Caco-2 (cell line): ENCODE measurements at regions not wholly inside any gene's neighbourhood (a gene's known extent, or its start where the extent isn't known, plus 50 kb on each side); places are given as distances from the start of the nearest gene placed in this dataset.

ENCODE experiments used
- BruUV-seq: library from RNA; stranded (reverse); fragments of 400-500 nt; replicated peaks from 2 replicates; lab custom pipeline; 2021; lab: Mats Ljungman, UMichigan
- CTCF ChIA-PET: fragments of 300-600 bp; sonication (Branson Sonifier 250); formaldehyde crosslinking; loops from one replicate; lab custom pipeline; 2022; ENCODE audit warnings: antibody characterized with exemption; lab: Charles Lee
- POLR2A ChIA-PET: fragments of 300-600 bp; sonication (Branson Sonifier 250); formaldehyde crosslinking; loops from one replicate; lab custom pipeline; 2022; ENCODE audit warnings: antibody characterized with exemption; lab: Charles Lee
- DNase-seq, 2 experiments: peaks; one replicate each; pipeline versions ENCODE4 v3.0.0 to v3.0.0-alpha.2; 2020 to 2022
- H3K27me3 ChIP-seq: replicated peaks from 2 replicates; pipeline ENCODE4 v1.6.0; 2011; ENCODE audit warnings: low read length; ENCODE audit not compliant: control insufficient read depth, insufficient read depth
- H3K36me3 ChIP-seq: 2 replicates; pipeline ENCODE4 v1.5.1; 2011; ENCODE audit warnings: low read length; ENCODE audit not compliant: control insufficient read depth, insufficient read depth
- H3K4me1 ChIP-seq: fragments of 250-450 bp; sonication (Bioruptor Pico); 2 replicates; pipeline ENCODE4 v1.5.1; 2020; ENCODE audit warnings: mild to moderate bottlenecking
- H3K4me3 ChIP-seq: 2 replicates; pipeline ENCODE4 v1.5.1; 2011; ENCODE audit warnings: low read depth, mild to moderate bottlenecking, control low read depth, low read length
- H3K9me3 ChIP-seq: fragments of 250-450 bp; sonication (Bioruptor Pico); 2 replicates; pipeline ENCODE4 v1.5.1; 2020; ENCODE audit warnings: mild to moderate bottlenecking, moderate library complexity
- H3K27ac Mint-ChIP-seq: one replicate; pipeline ENCODE4 v1.8.0; 2022; ENCODE audit warnings: mixed read lengths; ENCODE audit not compliant: unreplicated experiment
- H3K27me3 Mint-ChIP-seq: one replicate; pipeline ENCODE4 v1.8.0; 2022; ENCODE audit warnings: mixed read lengths; ENCODE audit not compliant: insufficient read depth, unreplicated experiment
- H3K36me3 Mint-ChIP-seq: one replicate; pipeline ENCODE4 v1.8.0; 2022; ENCODE audit warnings: mild to moderate bottlenecking, mixed read lengths; ENCODE audit not compliant: insufficient read depth, unreplicated experiment
- H3K4me1 Mint-ChIP-seq: one replicate; pipeline ENCODE4 v1.8.0; 2022; ENCODE audit warnings: low read depth, mixed read lengths; ENCODE audit not compliant: unreplicated experiment
- H3K4me3 Mint-ChIP-seq: one replicate; pipeline ENCODE4 v1.8.0; 2022; ENCODE audit warnings: mild to moderate bottlenecking, moderate library complexity, mixed read lengths; ENCODE audit not compliant: unreplicated experiment
- H3K9me3 Mint-ChIP-seq: one replicate; pipeline ENCODE4 v1.8.0; 2022; ENCODE audit warnings: mixed read lengths; ENCODE audit not compliant: unreplicated experiment
- CTCF ChIP-seq, 2 experiments: fragments of 200-600 bp in 1 of 2; IDR thresholded peaks; 1 replicate in 1 of 2; 2 replicates in 1 of 2; pipeline versions ENCODE4 v1.5.1 to v1.8.0; 2011 to 2022; ENCODE audit warnings: antibody characterized with exemption in 1 of 2, control low read depth in 1 of 2, inconsistent platforms in 1 of 2, low read depth in 1 of 2, low read length in 1 of 2, mild to moderate bottlenecking in 1 of 2, moderate library complexity in 1 of 2; ENCODE audit not compliant: insufficient read depth in 1 of 2, severe bottlenecking in 1 of 2, unreplicated experiment in 1 of 2
- intact Hi-C: fragments of 100-400 bp; cut with micrococcal nuclease; formaldehyde crosslinking; loops from one replicate; pipeline ENCODE4 v1.10.0; 2022; ENCODE audit not compliant: unreplicated experiment

GRCh38 chr2:117086174-117086942 is 728.1 kb upstream of the DDX18 start:
- intact Hi-C loops, result no loop called here
- Mint-ChIP-seq H3K4me3 (no peak overlapping the region), H3K4me1 (no peaks in the 10 kb centered on the region), H3K27ac (no peak overlapping the region), H3K27me3 (no peaks in the 10 kb centered on the region), H3K36me3 (no peaks in the 10 kb centered on the region), H3K9me3 (no peaks in the 10 kb centered on the region)
- DNase-seq, result no peak
- BruUV-seq, result no TSS peak
- Histone ChIP-seq H3K9me3 (no peaks in the 10 kb centered on the region), H3K4me1 (no peaks in the 10 kb centered on the region), H3K4me3 (no peak overlapping the region), H3K27me3 (no peaks in the 10 kb centered on the region), H3K36me3 (no peaks in the 10 kb centered on the region)
- ChIA-PET CTCF (no interaction called here), POLR2A (no interaction called here)
- TF ChIP-seq CTCF (IDR thresholded peaks at IDR 0.05; ENCODE audit: insufficient read depth in 1 of 2, low read depth in 1 of 2, low read length in 1 of 2, severe bottlenecking in 1 of 2, unreplicated experiment in 1 of 2), result no peak

GRCh38 chr2:117086943-117087250 is 727.6 kb upstream of the DDX18 start:
- no peaks in the 10 kb centered on the region for H3K9me3 ChIP-seq
- Mint-ChIP-seq H3K27me3 (no peaks in the 10 kb centered on the region), H3K36me3 (no peaks in the 10 kb centered on the region), H3K27ac (no peak overlapping the region), H3K4me1 (no peaks in the 10 kb centered on the region), H3K9me3 (no peaks in the 10 kb centered on the region), H3K4me3 (no peak overlapping the region)
- H3K36me3 ChIP-seq, result no peaks in the 10 kb centered on the region
- no peak overlapping the region for H3K4me3 ChIP-seq
- POLR2A ChIA-PET, result no interaction called here
- CTCF ChIA-PET, result no interaction called here
- H3K27me3 ChIP-seq, result no peaks in the 10 kb centered on the region
- BruUV-seq, result no TSS peak
- no peak for DNase-seq
- no peak for TF ChIP-seq CTCF (IDR thresholded peaks at IDR 0.05; ENCODE audit: insufficient read depth in 1 of 2, low read depth in 1 of 2, low read length in 1 of 2, severe bottlenecking in 1 of 2, unreplicated experiment in 1 of 2)
- intact Hi-C loops, result no loop called here
- no peaks in the 10 kb centered on the region for H3K4me1 ChIP-seq

GRCh38 chr2:117087535-117088291 is 726.8 kb upstream of the DDX18 start:
- Mint-ChIP-seq H3K4me3 (no peak overlapping the region), H3K9me3 (no peaks in the 10 kb centered on the region), H3K27ac (no peak overlapping the region), H3K27me3 (no peaks in the 10 kb centered on the region), H3K4me1 (no peaks in the 10 kb centered on the region), H3K36me3 (no peaks in the 10 kb centered on the region)
- CTCF ChIA-PET, result no interaction called here
- no peaks in the 10 kb centered on the region for H3K36me3 ChIP-seq
- TF ChIP-seq CTCF (IDR thresholded peaks at IDR 0.05; ENCODE audit: insufficient read depth in 1 of 2, low read depth in 1 of 2, low read length in 1 of 2, severe bottlenecking in 1 of 2, unreplicated experiment in 1 of 2), result no peak
- no peaks in the 10 kb centered on the region for H3K9me3 ChIP-seq
- intact Hi-C loops, result no loop called here
- POLR2A ChIA-PET, result no interaction called here
- H3K27me3 ChIP-seq, result no peaks in the 10 kb centered on the region
- H3K4me3 ChIP-seq, result no peak overlapping the region
- no TSS peak for BruUV-seq
- H3K4me1 ChIP-seq, result no peaks in the 10 kb centered on the region
- DNase-seq, result no peak
